ENCODE measurements at regions not wholly inside any gene's neighbourhood (a gene's known extent, or its start where the extent isn't known, plus 50 kb on each side); places are given as distances from the start of the nearest gene placed in this dataset.

DNA sequence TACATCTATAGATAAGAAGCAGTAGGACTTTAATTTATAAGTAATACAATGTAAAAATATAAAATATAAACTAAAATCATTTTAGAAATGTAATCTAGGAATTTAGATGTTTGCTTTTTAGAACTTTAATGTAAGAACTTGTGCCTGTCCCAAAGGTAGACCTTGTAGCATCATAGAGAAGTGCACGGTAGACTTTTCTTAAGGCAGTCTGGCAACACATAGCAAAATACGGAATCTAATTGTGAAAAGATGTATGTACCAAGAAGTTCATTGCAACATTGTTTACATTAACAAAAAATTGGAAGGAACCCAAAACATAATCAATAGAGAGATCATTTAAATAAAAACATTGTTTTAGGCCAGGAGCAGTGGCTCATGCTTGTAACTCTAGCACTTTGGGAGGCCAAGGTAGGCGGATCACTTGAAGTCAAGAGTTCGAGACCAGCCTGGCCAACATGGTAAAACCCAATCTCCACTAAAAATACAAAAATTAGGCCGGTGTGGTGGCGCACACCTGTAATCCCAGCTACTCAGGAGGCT is 84.6 kb upstream of the SMIM15 start:
- no peak overlapping the region for H3K4me3 ChIP-seq (ENCODE audit: low read depth, low read length)
- TF ChIP-seq, protein P1, sequence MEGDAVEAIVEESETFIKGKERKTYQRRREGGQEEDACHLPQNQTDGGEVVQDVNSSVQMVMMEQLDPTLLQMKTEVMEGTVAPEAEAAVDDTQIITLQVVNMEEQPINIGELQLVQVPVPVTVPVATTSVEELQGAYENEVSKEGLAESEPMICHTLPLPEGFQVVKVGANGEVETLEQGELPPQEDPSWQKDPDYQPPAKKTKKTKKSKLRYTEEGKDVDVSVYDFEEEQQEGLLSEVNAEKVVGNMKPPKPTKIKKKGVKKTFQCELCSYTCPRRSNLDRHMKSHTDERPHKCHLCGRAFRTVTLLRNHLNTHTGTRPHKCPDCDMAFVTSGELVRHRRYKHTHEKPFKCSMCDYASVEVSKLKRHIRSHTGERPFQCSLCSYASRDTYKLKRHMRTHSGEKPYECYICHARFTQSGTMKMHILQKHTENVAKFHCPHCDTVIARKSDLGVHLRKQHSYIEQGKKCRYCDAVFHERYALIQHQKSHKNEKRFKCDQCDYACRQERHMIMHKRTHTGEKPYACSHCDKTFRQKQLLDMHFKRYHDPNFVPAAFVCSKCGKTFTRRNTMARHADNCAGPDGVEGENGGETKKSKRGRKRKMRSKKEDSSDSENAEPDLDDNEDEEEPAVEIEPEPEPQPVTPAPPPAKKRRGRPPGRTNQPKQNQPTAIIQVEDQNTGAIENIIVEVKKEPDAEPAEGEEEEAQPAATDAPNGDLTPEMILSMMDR (IDR thresholded peaks at IDR 0.05; ENCODE audit: insufficient read depth, low read length, missing control alignments), result no peak
- no peak for DNase-seq (ENCODE audit: low read depth, low spot score)
- ChIA-PET POLR2A (no interaction called here), CTCF (no interaction called here)

DNA sequence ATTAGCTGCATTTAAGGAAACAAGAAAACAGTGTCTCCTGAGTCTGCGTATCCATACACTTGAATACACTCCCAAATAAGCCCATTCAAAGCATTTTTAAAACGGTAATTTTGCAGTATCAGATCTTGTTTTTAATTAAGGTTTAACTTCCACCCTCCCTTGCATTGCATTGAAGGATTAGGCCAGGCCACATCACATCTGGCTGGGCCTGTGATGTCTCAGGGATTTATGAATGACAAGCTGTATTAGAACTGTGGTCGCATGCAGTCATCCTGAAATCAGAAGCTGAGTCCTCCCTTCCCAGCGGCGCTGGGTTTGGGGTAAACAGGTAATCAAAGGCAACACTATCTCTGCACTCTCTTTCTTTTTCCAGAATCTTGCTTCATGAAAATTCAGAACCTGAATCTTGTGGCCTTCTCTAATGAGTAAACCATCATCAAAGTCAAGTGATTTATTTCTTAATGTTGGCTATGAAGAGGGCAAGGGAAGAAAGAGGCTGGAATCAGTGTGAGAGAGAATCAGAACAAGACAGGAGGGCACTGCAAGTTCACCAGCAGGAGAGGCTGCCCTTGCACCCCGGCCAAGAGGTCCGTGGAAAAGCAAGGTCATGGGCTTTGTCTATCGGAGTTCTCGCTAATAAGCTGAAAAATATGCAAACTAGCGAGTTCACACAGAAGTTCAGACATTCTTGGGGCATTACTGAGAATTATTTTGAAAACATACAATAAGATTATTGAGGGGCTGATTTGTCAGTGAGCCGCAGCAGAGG is 80.0 kb upstream of the ZSWIM6 start:
- TF ChIP-seq, protein P1 (IDR thresholded peaks at IDR 0.05; ENCODE audit: insufficient read depth, low read length, missing control alignments), result no peak
- DNase-seq (ENCODE audit: low read depth, low spot score), result no peak
- ChIA-PET CTCF (interaction anchor here (0.7 to 1.5 kb wide), 2 partner anchors 17 to 293 kb away, joined by 3 read pairs; no protein-coding TSS in a partner anchor), POLR2A (no interaction called here)
- H3K4me3 ChIP-seq (ENCODE audit: low read depth, low read length), result no peak overlapping the region

DNA sequence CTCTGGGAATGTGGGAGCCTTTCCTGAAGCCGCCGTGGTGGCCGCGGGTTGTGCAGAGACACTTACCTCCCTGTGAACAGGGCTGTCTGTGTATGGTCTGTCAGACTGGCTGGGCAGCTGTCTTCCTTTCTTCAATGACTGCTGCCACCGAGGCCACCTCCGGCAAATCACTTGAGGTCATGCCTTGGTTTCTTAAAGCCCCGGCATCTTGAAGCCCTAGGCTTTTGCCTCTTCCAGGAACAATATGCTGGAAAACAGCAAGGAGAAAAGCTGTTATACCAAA is 79.5 kb upstream of the ZSWIM6 start:
- CTCF ChIA-PET, result interaction anchor here (1.5 kb wide), 1 partner anchor 294 kb away, joined by 3 read pairs; no protein-coding TSS in a partner anchor

DNA sequence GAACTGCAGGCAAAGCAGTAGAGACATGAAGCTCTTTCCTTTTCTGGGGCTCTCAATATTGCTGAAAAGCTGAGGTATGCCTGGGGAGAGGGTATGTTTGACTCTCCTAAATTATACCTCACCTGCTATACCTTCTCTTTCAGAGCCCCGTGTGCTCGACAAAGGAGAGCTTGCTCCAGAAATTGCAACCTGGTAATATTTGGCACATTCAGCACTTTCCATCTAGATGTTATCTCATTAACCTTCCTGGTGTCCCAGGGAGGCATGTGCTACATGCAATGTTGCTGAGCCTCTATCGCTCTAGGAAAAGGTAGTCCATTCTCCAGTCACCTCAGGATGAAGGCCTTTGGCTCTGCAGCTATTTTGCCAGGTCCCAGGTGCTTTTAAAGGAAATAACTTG is 78.5 kb upstream of the ZSWIM6 start:
- no peak overlapping the region for H3K4me3 ChIP-seq (ENCODE audit: low read depth, low read length)
- ChIA-PET POLR2A (no interaction called here), CTCF (interaction anchor here (1.2 to 1.5 kb wide), 2 partner anchors 77 to 295 kb away, joined by 3 read pairs; no protein-coding TSS in a partner anchor)
- TF ChIP-seq, protein P1 (IDR thresholded peaks at IDR 0.05; ENCODE audit: insufficient read depth, low read length, missing control alignments), result no peak
- no peak for DNase-seq (ENCODE audit: low read depth, low spot score)

More for the DNA sequence above, 79.5 kb upstream of the ZSWIM6 start:
- DNase-seq (ENCODE audit: low read depth, low spot score), result no peak
- no peak overlapping the region for H3K4me3 ChIP-seq (ENCODE audit: low read depth, low read length)
- POLR2A ChIA-PET, result no interaction called here
- TF ChIP-seq, protein P1 (IDR thresholded peaks at IDR 0.05; ENCODE audit: insufficient read depth, low read length, missing control alignments), result no peak

DNA sequence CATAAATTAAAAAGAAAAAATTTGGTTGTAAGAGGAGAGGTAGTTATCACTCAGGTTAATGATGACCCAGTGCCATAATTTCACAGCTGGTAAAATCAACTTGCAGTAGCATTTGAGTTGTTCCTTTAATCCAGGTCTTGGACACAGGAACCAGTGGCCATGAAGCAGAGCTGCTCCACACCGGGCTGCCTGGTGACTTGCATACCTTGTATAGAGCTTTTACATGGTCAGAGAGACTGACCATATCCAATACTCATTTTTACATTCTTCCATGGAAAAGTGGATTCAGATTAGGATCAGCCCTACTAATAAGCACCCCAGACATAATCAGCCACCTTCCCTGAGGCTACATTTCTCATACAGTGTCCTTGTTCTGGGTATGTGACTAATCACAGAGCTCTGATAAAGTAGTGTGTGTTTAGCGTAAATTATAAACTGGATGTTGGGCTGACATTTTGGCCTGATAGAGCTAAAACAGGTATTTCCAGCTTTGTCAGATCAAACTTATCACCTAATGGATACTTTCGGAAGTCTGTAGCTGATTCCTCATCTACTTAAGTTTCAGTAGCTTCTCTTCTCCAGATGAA is 77.0 kb upstream of the ZSWIM6 start:
- ChIA-PET POLR2A (no interaction called here), CTCF (no interaction called here)

DNA sequence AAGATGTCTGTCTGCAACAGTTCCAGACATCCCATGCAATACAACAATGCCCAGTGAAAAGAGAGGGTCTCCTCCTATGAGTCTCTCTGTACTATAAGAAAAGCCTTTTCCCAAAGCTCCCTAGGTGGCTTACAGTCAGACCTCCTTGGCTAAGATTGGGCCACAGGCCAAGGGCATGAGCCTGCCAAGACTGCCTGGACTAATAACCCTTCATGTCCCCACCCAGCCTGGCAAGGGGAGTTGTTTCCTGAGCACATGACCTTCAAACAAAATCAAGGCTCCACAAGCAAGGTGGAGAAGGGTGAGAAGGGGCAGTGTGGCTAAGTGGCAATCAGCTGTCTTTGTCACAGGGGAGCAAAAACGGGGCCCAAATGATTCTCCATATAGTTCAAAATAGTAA is 75.6 kb upstream of the ZSWIM6 start:
- POLR2A ChIA-PET, result no interaction called here
- H3K4me3 ChIP-seq (ENCODE audit: low read depth, low read length), result no peak overlapping the region
- CTCF ChIA-PET, result no interaction called here
- DNase-seq (ENCODE audit: low read depth, low spot score), result no peak
- TF ChIP-seq, protein P1 (IDR thresholded peaks at IDR 0.05; ENCODE audit: insufficient read depth, low read length, missing control alignments), result no peak

More for the DNA sequence above, 77.0 kb upstream of the ZSWIM6 start:
- TF ChIP-seq, protein P1 (IDR thresholded peaks at IDR 0.05; ENCODE audit: insufficient read depth, low read length, missing control alignments), result no peak
- no peak for DNase-seq (ENCODE audit: low read depth, low spot score)
- H3K4me3 ChIP-seq (ENCODE audit: low read depth, low read length), result no peak overlapping the region
